ENCODE measurements at regions not wholly inside any gene's neighbourhood (a gene's known extent, or its start where the extent isn't known, plus 50 kb on each side); places are given as distances from the start of the nearest gene placed in this dataset.

DNA sequence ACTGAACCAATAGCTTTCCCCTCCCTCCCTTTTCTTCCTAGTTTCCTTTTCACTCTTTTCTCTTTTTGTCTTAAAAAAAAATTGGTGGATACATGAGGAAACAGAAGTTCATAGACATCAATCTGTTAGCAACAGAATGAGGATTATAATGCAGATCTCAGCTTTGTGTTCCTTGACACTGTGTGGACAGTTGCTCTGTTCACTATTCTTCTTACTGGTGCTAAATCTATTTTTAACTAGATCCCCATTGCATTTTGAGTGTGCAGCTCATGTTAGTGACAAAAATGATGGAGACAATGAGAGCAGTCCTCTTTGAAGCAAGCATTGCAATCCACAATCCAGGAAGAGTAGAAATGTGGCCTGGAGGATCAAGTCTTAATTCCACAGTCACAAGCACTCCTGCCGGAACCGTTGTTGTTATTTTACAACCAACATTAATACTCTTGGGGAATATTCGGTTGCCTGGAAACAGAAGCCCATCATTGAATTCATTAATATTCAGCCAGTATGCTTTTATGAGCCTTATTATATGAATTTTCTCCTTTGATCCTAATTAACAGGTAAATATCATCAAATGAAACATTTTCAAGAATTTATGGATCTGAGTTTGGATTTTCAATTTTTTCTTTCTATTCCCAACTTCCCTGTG is 1016.8 kb downstream of the NTRK3 start:
- DNase-seq (ENCODE audit: low read depth in 3 of 3) = no peak

DNA sequence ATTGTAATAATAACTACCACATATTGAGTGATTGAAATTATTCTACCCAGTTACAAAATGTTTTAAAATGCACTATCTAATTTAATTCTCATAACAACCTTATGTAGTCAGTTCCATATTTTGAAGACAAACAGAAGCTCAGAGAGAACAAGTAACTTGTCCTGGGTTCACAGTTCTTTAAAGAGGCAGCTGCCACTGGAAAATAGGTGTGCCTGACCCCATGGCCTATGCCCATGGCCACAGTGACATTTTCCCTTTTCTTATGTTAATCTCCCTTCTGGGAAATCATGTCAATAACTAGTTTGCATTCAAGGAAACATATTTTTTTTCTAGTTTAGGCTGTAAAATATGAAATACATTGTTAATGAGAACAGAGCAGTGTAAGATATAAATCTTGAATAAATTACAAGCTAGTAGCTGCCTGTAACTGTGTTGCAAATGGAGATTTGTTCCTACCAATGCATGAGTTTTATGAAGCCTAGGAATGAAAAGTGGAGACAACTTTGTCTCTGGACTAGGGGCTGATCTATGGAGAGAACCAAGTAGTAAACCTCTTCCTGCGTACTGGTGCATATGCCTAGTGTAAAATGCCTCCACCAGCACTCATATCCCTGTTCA is 1018.0 kb downstream of the NTRK3 start:
- DNase-seq (ENCODE audit: low read depth in 3 of 3) = no peak

DNA sequence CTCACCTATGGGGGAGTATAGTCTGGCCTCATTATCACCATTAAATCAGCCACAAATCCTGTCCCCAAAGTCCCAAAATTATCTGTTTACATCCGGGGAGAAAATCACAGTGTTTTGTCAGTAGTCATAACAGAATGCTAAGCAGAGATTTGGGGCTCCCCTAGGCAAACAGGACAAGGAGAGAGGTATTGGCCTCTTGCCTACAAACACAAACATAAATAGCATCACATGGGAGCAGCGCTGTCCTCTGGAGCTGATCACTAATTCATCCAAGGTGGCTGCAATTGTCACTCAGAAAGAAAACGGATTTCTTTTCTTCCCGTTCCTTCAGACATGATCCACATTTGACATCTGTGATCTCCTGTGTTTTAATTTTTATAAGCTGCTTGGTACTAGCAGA is 1028.1 kb downstream of the NTRK3 start:
- DNase-seq (ENCODE audit: low read depth in 3 of 3) = no peak

DNA sequence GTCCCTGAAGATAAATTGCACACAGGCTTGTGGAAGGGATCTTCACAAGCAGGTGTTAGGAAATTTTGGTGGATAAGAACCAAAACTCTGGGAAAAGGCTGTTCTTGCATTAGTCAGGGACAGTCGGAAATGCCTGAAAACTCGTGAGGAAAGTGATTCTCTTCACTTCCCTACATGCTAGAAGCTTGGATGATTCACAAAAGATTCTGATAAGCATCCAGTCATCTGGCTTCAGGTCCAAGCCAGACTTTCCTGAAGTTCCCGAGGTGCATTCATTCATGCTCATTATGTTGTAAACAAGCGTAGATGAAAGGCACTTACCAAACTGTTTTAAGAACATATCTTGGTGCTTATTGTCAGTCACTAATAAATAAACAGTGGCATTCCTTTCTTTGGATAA is 1028.7 kb downstream of the NTRK3 start:
- no peak for DNase-seq (ENCODE audit: low read depth in 3 of 3)

DNA sequence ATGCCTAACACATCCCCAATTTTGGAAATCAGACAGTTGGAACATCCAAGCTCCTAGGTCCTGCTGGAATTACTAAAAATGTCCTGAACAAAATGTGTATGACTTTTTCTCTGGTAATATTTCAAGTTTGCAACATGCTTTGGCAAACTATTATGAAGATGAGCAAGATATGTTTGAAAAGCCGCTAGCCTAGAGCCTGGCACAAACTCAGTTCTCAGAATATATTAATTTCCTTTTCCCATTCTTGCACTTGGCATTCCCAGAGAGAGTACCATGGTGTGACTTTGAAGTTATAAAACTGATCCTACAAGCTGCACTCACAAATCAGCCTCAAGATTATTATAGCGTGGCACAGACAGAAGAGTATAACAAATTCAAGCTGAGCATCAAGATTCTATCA is 1031.1 kb downstream of the NTRK3 start:
- no peak for DNase-seq (ENCODE audit: low read depth in 3 of 3)

DNA sequence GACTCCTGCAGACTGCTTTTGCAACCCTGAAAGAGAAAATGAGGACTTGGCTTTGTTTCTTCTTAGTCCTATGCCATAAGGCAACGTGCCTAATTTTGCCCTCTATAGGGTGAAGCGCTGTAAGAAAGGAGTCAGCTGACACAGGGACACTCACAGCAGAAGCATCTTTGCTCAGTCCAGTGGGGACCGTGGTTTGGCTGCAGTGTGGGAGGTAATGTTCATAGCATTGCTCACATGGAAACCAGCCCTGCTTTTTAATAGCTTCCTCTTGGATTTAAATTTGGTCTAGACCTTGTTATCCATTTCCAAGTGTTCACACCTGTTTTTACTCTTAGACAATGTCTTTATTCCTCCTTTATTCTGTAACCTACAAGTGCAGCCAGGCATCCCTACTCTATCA is 1032.1 kb downstream of the NTRK3 start:
- DNase-seq (ENCODE audit: low read depth in 3 of 3) = no peak

DNA sequence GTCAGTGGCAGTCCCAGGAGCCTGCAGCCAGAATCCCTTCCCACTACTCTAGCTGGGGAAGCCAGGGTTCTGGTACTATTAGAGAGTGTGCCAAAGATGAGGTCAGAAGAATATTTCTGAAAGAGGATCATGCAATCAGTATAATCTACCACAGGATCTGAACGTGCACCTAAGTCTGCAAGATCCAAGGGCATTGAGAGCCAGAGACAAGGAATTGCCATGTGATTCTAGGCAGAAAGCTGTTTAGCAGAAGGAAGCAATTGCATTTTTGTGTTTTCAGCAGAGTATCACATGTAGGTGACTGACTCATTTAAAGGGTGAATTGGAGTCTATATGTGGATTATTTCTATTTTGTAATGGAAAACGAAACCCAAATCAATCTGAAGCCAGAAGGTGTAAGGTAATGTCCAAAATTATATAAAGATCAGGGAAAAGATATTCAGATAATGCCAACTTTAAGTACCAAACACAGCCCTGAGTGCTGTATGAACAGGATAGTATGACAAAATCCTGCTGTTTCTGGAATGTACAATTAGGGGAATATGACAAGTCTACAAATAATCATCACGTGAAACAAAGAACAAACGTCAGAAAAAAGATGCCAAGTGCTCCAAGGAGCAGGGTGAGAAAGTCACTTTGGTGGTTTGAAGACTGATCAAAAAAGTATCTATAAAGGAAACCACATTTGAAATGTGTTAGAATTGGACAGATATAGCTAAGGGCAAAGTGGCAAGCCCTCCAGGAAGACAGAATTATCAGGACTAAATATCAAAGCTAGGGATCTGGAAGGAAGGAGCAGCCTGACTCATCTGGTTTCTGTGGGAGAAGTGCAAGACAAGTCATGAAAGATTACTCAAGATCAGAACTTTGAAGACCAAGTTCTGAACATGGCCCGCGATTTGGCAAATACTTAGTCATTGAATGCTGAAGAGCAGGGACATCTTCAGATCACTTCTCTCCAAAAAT is 1036.6 kb downstream of the NTRK3 start:
- DNase-seq (ENCODE audit: low read depth in 3 of 3) = no peak

DNA sequence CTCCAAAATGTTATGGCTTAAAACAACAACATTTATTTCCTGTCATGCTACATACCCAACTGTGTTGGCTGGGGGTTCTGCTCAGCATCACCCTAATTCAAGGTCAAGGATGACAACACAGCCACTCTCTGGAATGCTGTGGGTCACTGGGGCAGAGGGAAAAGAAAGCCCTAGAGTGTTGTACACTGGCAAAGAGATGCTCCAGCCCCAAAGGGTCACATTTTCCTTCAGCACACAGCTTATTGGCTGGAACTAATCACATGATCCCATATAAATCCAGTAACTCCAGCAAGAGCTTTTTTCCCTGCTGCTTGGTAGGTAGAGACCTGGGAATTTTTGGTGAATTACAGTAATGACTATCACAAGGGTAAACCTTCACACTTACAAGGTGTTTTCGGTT is 1041.4 kb downstream of the NTRK3 start:
- no peak for DNase-seq (ENCODE audit: low read depth in 3 of 3)

DNA sequence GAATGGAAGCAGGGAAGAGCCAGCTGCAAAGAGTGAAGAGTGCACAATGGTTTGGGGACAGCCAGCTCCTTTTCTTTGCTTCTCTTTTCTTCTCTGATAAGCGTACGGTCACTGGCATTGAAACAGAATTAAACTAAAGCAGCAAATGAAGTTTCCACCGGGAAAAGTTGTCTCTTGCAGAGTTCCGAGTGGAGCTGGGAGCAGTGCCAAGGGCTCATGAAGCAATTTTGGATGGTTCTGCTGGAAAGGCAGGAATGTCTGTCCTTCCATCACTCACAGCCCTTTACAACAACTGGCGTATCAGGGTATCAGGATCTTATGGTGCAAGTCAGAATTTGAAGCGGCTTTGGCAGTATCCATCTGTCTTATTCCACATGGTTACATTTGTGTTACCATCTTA is 1042.9 kb downstream of the NTRK3 start:
- no peak for DNase-seq (ENCODE audit: low read depth in 3 of 3)

DNA sequence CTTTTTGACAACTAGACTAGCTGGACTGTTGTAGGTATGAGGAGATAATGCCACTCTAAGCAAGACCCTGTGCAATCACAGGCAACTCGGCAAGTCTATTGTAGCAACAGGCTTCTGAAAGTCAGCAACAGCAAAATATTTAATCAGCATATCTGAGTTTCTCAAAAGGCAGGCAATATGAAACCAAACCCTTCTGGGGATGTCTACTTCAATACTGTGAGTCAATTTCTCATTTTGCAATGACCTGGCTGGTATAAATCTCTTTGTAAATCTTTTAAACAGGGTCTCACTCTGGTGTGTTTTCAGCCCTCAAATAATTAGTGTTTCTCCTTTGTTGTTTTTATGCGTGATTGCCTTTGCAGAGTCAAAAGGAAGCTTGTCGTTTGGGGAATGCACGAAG is 1044.5 kb downstream of the NTRK3 start:
- DNase-seq (ENCODE audit: low read depth in 3 of 3) = no peak

DNA sequence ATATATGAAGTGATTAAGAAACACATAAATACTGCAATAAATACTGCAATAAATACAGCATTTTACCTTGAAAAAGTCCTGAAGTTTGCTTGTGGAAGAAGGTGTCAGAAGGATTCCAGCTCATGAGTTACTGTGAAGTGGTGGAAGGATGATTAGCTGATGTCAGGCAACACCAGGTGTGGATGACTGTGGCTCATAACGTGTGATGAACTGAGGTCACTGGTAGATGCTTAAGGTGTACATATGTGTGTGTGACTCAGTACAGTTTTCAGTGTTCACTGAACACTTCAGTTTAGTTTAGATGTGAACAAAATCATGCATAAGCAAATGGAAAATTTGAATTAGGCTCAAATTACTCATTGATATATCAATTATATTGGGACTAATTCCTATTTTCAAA is 1045.0 kb downstream of the NTRK3 start:
- DNase-seq (ENCODE audit: low read depth in 3 of 3) = no peak

DNA sequence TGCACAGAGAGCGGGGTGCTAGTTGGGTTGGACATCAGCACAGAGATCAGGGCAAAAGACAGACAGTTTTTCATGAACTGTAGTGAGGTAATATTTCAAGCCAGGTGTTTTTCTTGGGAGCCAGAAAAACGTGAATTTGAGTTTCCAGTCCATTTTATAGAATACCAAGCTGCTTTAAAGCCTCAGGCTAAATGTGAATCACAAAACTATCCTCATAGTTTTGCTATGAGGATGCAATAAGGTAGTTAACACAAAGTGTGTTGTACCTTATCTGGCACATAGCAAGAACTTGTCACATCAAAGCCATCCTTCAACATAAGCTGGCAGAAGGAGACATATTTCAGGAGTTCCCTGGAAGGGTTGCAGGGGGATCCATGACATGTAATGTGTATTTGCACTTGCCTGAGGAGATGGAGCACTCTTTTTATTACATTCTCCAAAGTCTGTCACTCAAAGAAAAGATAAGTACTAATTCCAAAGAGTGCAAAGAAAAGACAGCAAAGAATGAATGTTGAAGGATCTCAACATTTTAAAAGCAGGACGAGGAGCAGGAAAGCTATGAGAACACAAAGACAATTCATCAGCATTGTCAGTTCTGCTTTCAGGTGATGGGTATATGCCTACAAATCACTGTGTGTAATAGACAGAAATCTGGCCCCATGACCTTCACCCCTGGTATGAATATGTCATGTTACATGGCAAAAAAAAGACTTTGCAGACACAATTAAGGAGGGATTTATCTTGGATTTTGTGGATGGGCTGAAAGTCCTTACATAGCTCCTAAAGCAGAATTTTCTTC is 1046.4 kb downstream of the NTRK3 start:
- no peak for DNase-seq (ENCODE audit: low read depth in 3 of 3)

DNA sequence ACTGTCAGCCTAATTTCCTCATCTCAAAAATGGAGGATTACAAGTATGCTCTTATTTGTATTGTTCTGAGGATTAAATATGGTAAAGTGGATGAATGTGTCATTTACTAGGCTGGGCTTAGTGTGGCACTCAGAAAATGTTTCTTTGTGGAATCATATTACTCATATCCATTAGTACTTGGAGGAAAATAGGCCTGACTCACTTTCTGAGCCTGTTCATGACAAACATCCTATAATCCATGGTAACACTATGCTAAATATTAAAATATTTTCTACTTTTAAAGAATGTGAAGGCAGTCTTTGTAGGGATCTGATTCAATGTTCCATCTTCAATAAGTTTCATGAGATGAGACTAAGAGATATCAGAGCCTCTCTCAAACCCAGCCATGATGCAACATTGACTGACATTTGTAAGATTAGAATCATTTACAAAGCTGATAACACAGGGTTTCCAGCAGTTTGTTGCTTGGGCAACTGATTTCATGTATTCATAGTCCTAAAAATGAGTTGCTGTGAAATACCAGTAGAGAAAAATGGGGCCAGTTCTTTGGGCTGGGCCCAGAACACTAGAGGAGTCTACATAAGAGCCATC is 1048.5 kb downstream of the NTRK3 start:
- no peak for DNase-seq (ENCODE audit: low read depth in 3 of 3)

DNA sequence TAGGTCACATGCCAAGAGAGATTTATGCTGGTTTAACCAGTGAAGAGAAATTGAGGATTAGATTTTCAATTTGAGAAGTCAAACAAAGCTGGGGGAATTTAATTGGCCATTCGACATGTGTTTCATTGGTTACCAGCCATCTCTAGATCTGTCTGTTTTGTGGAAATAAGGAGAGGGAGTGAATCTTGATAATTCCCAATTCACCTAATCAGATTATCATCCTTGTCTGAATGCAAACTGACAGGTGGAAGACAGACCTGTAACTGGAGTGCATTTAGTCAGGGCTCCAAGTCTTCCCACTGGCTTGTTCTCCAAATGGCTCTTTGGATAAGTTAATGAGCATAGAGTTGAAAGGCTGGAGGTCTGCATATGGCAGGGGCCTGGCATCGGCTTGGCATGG is 1049.3 kb downstream of the NTRK3 start:
- no peak for DNase-seq (ENCODE audit: low read depth in 3 of 3)

DNA sequence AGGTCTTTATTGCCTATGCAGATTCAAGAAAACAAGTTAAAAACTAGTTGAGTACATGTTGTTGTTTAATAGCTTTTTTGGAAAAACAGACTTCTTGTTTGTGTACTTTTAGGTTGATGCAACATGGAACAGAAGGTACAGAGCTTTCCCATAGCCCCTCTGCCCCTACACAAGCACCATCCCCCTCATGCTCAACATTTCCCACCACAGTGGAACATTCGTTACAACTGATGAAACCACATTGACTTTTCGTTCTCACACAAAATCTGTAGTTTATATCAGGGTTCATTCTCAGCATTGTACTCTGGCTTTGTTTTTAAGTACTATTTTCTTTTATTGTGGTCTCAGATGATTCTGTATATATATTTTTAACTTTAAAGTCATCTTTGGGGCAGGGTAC is 1054.6 kb downstream of the NTRK3 start:
- DNase-seq (ENCODE audit: low read depth in 3 of 3) = no peak

DNA sequence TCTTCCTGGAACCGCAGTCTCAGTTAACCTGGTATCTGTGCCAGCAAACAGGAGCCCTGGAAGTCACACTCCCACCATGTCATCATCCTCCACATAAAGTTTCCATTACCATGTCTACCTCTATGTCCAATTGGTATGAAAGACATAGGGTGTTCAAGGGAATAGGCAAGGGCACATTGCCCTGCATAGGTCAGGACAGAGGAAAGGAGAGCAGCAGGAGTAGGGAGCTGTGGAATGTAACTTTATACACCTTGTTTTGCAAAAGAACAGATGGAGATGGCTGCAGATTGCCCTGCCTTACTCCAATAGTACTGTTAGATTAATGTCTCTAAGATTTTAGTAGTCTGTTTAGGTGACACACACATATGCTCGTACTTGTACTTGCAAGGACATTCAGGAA is 1056.4 kb downstream of the NTRK3 start:
- no peak for DNase-seq (ENCODE audit: low read depth in 3 of 3)

DNA sequence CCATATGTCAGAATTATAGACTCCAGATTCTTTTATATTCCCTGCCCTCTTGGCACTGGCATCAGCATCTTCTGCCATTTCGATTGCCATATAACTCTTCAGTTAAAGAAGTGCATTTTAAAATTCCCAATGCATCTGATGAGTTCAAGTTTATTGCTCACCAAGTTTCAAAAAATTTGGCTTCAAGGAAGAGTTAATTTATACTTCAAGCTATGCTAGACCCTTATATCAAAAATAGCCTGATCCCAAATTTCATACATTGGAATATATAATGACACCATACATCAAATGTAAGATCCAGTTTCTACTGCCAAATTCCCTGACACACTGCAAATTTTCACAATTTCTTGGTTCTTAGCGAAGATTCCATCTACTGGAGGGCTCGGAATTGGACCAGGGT is 1058.6 kb downstream of the NTRK3 start:
- no peak for DNase-seq (ENCODE audit: low read depth in 3 of 3)

DNA sequence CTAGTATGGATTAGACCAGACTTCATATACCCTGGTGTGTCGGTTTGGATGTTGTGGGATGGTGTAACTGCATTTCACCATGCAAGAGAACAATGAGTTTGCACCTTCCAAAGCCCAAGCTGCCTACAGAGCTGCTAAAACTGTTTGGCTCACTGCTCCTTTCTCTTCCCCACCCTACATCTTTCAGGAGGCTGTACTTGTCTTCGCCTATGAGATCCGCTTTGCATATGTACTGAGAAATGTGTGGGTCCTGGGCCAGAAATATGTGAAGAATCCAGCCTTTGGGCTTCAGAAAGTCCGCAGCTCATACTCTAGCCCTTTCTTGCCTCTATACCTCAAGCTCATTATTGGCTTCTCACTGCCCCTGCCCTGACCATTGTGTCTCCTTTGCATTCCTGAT is 1060.0 kb downstream of the NTRK3 start:
- no peak for DNase-seq (ENCODE audit: low read depth in 3 of 3)

DNA sequence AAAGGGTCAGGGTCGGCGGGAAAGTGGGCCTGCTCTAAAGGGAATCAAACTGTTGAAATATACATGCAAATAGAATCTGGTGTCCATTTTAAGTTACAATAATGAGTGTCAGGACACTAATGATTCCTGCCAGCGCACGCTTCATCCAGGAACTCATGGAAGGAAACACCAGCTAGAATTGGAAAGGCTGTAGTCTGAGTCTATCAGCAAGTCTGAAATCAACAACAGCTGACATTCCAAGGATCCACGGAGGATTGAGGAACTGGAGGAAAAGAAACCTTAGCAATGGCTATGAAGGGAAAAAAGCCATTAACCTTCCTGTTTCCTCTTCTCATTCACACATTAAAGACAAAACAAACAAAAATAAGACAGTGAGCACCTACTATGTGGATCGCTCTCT is 1063.1 kb downstream of the NTRK3 start:
- no peak for DNase-seq (ENCODE audit: low read depth in 3 of 3)

DNA sequence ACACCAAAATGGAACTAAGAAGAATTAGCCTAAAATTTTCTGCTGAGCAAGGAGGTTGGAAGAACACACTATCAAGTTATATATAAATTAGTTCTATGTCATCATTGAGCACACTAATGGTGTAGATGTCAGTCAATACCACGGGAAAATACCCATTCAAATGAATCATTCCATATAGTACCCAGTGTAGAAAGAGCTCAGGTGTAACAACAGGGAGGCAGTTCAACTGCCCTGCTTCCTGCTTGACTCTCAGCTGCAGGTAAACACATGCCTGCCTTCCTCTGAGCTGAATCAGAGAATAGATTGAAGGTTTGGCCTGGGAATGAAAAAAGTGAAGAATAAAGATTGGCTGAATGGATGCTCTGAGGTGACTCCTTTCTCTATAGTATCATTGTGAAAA is 1088.0 kb downstream of the AGBL1 start:
- DNase-seq (ENCODE audit: low read depth in 3 of 3) = no peak

DNA sequence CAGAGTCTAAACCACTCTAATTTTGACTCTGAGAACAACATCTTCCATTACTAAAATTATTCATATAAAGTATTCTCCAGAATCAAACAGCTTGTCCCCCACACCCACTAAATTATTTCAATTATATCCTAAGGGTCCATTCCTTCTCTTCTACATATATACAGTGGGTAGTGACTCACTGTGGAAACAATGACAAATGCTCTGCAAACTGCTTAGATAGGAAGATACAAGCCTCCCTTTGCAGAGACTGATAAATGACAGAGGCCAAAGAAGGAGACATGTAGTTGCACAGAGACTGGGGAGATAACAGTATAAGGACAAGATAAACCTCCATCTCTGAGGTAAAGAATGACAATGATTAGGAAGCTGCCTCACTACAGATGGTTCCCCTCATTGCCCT is 1087.4 kb downstream of the AGBL1 start:
- no peak for DNase-seq (ENCODE audit: low read depth in 3 of 3)

DNA sequence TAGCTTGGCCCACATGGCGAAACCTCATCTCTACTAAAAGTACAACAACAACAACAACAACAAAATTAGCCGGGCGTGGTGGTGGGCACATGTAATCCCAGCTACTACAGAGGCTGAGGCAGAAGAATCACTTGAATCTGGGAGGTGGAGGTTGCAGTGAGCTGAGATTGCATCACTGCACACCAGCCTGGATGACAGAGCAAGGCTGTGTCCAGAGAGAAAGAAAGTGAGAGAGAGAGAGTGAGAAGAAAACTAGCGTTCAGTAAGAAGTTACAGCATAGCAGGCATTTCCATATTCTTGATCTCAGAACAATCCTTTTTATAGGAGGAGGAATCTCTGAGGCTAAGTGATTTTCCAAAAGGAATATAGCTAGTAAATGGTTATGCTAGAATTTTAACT is 1076.1 kb downstream of the AGBL1 start:
- DNase-seq (ENCODE audit: low read depth in 3 of 3) = no peak

Data from stimulated activated CD4-positive, alpha-beta T cell treated with anti-CD3 and anti-CD28 coated beads, TNF-alpha, amount 100 ng/mL, for 4 hours (primary cell).